ENCODE measurements at regions not wholly inside any gene's neighbourhood (a gene's known extent, or its start where the extent isn't known, plus 50 kb on each side); places are given as distances from the start of the nearest gene placed in this dataset.
"Not testable (repeated sequence)": the region's sequence is repeated elsewhere in the genome, so short reads cannot be mapped to it uniquely, and the experiment has no call there.

GRCh38 chr3:65004306-65004705, 316.5 kb upstream of the ADAMTS9 start:
- TF ChIP-seq CTCF (IDR thresholded peaks at IDR 0.05; ENCODE audit: low read depth, low read length, missing control alignments) = no peak
- no peak for DNase-seq
- in situ Hi-C loops (cut with HindIII; ENCODE audit: low pct_ligation_motif_present, low sequenced_read_pairs) = no loop called here
- Histone ChIP-seq H3K4me3 (ENCODE audit: low read depth, low read length) (no peak overlapping the region), H3K36me3 (replicated peaks) (no peaks in the 10 kb centered on the region), H3K27ac (no peak overlapping the region), H3K27me3 (replicated peaks) (no peaks in the 10 kb centered on the region)

- DNase-seq; H3K27ac ChIP-seq; H3K36me3 ChIP-seq (replicated peaks); in situ Hi-C loops (cut with HindIII; ENCODE audit: low pct_ligation_motif_present, low sequenced_read_pairs); H3K27me3 ChIP-seq (replicated peaks); H3K4me3 ChIP-seq (ENCODE audit: low read depth, low read length): not testable (repeated sequence)
Observed at GRCh38 chr3:65001119-65001518, 313.3 kb upstream of the ADAMTS9 start.

GRCh38 chr3:64998317-64998716, 310.5 kb upstream of the ADAMTS9 start:
- H3K36me3 ChIP-seq (replicated peaks) = no peaks in the 10 kb centered on the region
- no peak overlapping the region for H3K27ac ChIP-seq
- DNase-seq = no peak
- TF ChIP-seq CTCF (IDR thresholded peaks at IDR 0.05; ENCODE audit: low read depth, low read length, missing control alignments) = no peak
- no peaks in the 10 kb centered on the region for H3K27me3 ChIP-seq (replicated peaks)
- in situ Hi-C loops (cut with HindIII; ENCODE audit: low pct_ligation_motif_present, low sequenced_read_pairs) = no loop called here
- H3K4me3 ChIP-seq (ENCODE audit: low read depth, low read length) = no peak overlapping the region

- no peak for TF ChIP-seq CTCF (IDR thresholded peaks at IDR 0.05; ENCODE audit: low read depth, low read length, missing control alignments)
- Histone ChIP-seq H3K4me3 (ENCODE audit: low read depth, low read length) (no peak overlapping the region), H3K36me3 (replicated peaks) (no peaks in the 10 kb centered on the region), H3K27ac (no peak overlapping the region), H3K27me3 (replicated peaks) (no peaks in the 10 kb centered on the region)
- peak; percentile 18 for DNase-seq
- in situ Hi-C loops (cut with HindIII; ENCODE audit: low pct_ligation_motif_present, low sequenced_read_pairs) = no loop called here
Observed at GRCh38 chr3:64995857-64996551, 308.2 kb upstream of the ADAMTS9 start.

- no peak for DNase-seq
- TF ChIP-seq CTCF (IDR thresholded peaks at IDR 0.05; ENCODE audit: low read depth, low read length, missing control alignments) = no peak
- in situ Hi-C loops (cut with HindIII; ENCODE audit: low pct_ligation_motif_present, low sequenced_read_pairs) = no loop called here
- Histone ChIP-seq H3K27me3 (replicated peaks) (no peaks in the 10 kb centered on the region), H3K4me3 (ENCODE audit: low read depth, low read length) (no peak overlapping the region), H3K36me3 (replicated peaks) (no peaks in the 10 kb centered on the region), H3K27ac (no peak overlapping the region)
Observed at GRCh38 chr3:64993781-64994180, 306.0 kb upstream of the ADAMTS9 start.

- in situ Hi-C loops (cut with HindIII; ENCODE audit: low pct_ligation_motif_present, low sequenced_read_pairs) = no loop called here
- Histone ChIP-seq H3K27me3 (replicated peaks) (no peaks in the 10 kb centered on the region), H3K36me3 (replicated peaks) (no peaks in the 10 kb centered on the region), H3K4me3 (ENCODE audit: low read depth, low read length) (no peak overlapping the region), H3K27ac (no peak overlapping the region)
- TF ChIP-seq CTCF (IDR thresholded peaks at IDR 0.05; ENCODE audit: low read depth, low read length, missing control alignments) = no peak
- no peak for DNase-seq
Observed at GRCh38 chr3:64992530-64993285, 304.9 kb upstream of the ADAMTS9 start.

All from brain microvascular endothelial cell (primary cell).